Astrocyte of the spinal cord (primary cell): ENCODE measurements at regions not wholly inside any gene's neighbourhood (a gene's known extent, or its start where the extent isn't known, plus 50 kb on each side); places are given as distances from the start of the nearest gene placed in this dataset.
A peak's percentile ranks its signal among the peaks of the same experiment; 100 is the strongest.

Experiments used
- DNase-seq: peaks from one replicate; pipeline ENCODE4 v3.0.0; 2011; ENCODE audit warnings: low read depth, low spot score
- H3K4me3 ChIP-seq: 2 replicates; pipeline ENCODE4 v1.5.1; 2011; ENCODE audit warnings: low read depth, mild to moderate bottlenecking, low read length, moderate library complexity
- in situ Hi-C: cut with HindIII; loops from 2 replicates; pipeline ENCODE4 v1.10.0; 2017; ENCODE audit warnings: low sequenced_read_pairs
- TF ChIP-seq, protein P1 (sequence below): IDR thresholded peaks from 2 replicates; pipeline ENCODE4 v1.5.1; 2012; ENCODE audit warnings: low read depth, mild to moderate bottlenecking, low read length, inconsistent platforms

DNA sequence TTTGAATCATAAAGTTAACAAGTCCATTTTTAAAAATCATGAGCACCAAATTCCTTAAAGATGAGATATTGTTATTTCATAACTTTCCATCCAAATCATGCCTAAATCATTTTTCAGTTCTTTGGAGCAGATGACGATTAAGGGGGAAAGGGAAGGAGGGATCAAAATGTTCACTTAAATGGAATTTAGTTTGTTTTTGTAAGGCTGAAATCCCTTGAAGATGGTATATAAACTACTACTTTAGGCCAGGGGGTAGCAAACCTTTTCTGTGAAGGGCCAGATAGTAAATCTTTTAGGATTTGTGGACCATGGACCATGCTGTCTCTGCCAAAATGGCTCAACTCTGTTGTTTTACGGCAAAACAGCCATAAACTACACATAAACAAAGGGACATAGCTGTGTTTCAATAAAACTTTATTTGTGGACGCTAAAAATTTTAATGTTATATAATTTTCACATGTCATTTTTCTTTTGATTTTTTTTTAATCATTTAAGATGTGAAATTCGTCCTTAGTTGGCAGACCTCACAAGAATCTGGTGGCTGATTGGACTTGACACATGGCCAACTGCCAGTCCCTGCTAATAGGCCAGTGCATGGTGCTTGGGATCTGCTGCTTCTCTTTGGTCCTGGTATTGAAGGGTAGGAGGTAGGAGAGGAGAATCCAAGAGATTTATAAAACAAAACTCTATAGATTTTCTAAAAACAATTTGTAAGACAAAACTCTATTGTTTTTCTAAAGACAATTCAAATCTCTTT lies 52.0 kb upstream of the RTN4 start:
- DNase-seq, result peak; percentile 86
- TF ChIP-seq, protein P1, sequence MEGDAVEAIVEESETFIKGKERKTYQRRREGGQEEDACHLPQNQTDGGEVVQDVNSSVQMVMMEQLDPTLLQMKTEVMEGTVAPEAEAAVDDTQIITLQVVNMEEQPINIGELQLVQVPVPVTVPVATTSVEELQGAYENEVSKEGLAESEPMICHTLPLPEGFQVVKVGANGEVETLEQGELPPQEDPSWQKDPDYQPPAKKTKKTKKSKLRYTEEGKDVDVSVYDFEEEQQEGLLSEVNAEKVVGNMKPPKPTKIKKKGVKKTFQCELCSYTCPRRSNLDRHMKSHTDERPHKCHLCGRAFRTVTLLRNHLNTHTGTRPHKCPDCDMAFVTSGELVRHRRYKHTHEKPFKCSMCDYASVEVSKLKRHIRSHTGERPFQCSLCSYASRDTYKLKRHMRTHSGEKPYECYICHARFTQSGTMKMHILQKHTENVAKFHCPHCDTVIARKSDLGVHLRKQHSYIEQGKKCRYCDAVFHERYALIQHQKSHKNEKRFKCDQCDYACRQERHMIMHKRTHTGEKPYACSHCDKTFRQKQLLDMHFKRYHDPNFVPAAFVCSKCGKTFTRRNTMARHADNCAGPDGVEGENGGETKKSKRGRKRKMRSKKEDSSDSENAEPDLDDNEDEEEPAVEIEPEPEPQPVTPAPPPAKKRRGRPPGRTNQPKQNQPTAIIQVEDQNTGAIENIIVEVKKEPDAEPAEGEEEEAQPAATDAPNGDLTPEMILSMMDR, result no peak
- no peak overlapping the region for H3K4me3 ChIP-seq
- in situ Hi-C loops, result no loop called here

DNA sequence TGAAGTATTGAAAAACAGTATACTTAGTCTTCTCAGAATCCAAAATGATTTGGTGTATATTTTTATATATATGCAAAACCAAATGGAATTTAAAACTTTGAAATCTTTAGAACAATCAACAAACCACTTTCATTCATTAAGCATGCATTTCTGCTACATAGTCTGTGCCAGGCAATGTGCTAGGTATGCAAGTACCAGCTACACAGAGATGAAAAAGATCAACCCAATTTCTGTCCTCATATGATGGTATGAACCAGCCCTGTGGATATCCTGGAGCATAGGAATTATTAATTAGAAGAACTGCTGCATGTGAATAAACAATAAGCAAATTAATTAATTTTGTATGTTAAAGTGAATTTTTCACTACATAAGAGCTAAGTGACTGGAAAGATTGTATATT lies 51.2 kb upstream of the RTN4 start:
- TF ChIP-seq, protein P1, result no peak
- H3K4me3 ChIP-seq, result no peak overlapping the region
- in situ Hi-C loops, result no loop called here
- no peak for DNase-seq

DNA sequence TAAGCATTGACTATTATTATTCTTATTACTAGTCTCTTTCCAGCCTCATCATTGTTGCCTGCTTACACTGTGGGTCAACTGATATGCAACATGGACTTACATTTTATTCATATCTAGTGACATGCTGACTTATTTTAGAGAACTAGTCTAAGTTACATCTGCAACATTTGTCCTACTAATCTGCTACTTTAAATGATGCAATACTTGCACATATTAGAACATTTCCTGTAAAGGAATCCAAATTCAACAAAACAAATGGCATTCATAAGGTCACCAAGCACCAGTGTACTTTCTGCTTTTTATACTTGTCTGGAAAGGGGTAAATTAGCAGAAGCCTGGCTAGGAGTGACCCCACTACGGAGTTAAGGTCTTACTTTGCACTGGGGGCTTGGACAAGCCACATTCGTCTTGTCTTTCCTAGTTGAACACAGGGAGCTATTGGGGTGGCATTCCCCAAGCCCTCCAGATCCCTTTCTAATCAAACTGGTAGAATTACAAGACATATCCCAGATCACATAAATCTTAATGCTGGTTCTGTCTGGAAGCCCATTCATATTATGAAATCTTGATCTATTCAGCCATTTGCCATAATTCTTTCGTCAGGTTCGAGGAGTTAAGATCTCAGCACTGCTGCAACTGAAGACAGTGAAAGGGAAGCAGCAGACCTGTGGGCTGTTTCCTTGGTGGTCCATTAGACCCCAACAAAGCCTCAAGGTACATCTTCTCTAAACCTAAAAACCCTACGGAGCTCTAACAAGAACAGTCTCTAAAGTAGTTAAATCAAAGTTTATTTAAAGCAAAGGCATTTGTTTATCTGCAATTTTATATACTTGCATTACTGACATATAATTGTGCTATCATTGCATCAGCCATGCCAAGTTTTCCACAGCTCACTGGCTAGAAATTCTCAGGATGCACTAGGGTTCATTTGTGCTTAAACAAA lies 49.9 kb upstream of the RTN4 start:
- DNase-seq, result peak; percentile 83
- TF ChIP-seq, protein P1, result no peak
- no peak overlapping the region for H3K4me3 ChIP-seq
- in situ Hi-C loops, result no loop called here
